SK-N-MC (cell line): ENCODE measurements at regions not wholly inside any gene's neighbourhood (a gene's known extent, or its start where the extent isn't known, plus 50 kb on each side); places are given as distances from the start of the nearest gene placed in this dataset.
A peak's percentile ranks its signal among the peaks of the same experiment; 100 is the strongest.

Experiments used
- DNase-seq: peaks from one replicate; pipeline ENCODE4 v3.0.0-alpha.2; 2011; ENCODE audit warnings: low read depth, low spot score
- H3K27ac ChIP-seq: fragments of 200-600 bp; sonication (generic); 2 replicates; pipeline ENCODE4 v1.5.1; 2016; ENCODE audit warnings: mixed run types
- H3K36me3 ChIP-seq: fragments of 200-600 bp; sonication (generic); 2 replicates; pipeline ENCODE4 v1.6.1; 2017; ENCODE audit warnings: antibody characterized with exemption, low read length, mixed read lengths; ENCODE audit not compliant: insufficient read depth
- H3K4me3 ChIP-seq: fragments of 200-600 bp; sonication (generic); 2 replicates; pipeline ENCODE4 v1.5.1; 2016
- H3K9ac ChIP-seq: fragments of 200-600 bp; sonication (generic); 2 replicates; pipeline ENCODE4 v1.8.0; 2017; ENCODE audit warnings: mixed run types, mixed read lengths; ENCODE audit not compliant: insufficient read length
- H3K9me3 ChIP-seq: fragments of 200-600 bp; sonication (generic); 2 replicates; pipeline ENCODE4 v1.6.1; 2017; ENCODE audit warnings: low read depth, mild to moderate bottlenecking, antibody characterized with exemption, low read length, moderate library complexity, mixed read lengths
- EZH2 ChIP-seq: fragments of 200-600 bp; sonication (generic); IDR thresholded peaks from one replicate; pipeline ENCODE4 v1.6.1; 2017; ENCODE audit warnings: antibody characterized with exemption
- FOXP2 ChIP-seq: optimal IDR thresholded peaks from 2 replicates; pipeline ENCODE3; 2011; ENCODE audit warnings: mild to moderate bottlenecking, moderate library complexity; ENCODE audit not compliant: insufficient read depth; ENCODE audit errors: extremely low read length, control extremely low read depth
- POLR2AphosphoS5 ChIP-seq: IDR thresholded peaks from 2 replicates; pipeline ENCODE4 v1.6.1; 2012; ENCODE audit warnings: mild to moderate bottlenecking, low read depth, low read length, borderline replicate concordance

DNA sequence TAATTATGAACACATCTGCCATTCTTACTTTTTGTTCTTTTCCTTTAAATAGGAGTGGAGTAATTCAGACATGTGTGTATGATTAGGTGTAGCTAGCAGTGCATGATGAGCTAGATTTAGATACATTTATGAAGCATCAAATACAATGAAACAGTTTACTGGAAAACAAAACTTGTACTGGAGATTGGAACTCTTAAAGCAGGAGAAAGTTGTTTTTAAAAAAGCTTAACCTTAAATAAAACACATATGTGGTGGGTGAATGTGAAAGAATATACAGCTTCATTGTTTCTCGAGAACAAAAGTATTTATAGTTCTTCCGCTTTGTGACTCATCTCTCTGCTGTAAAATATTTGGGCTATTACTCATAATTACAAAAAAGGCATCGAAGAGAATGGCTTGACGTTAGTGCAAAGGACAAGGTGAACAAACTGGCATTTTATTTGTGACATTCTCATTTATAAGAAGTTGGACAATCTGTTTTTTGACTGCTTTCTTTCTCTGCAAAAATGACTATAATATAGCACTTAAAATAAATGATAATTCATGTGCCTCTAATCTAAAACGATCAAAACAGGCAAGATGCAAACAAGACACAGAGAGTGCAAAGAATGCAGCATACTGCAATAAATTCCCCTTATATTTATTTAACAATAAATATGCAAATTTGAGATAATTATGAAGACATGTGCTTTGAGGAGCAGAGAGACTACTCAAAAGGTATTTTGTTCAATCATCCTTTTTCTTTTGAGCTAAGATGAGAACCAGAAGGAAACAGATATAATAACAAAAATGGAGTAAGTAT lies 478.8 kb downstream of the CETN3 start:
- no peaks in the 10 kb centered on the region for H3K36me3 ChIP-seq
- no peaks in the 10 kb centered on the region for H3K9me3 ChIP-seq
- DNase-seq, result no peak
- no peak overlapping the region for H3K9ac ChIP-seq
- peak overlapping the region; percentile 3; the same call in 1 of the 2 replicates for H3K4me3 ChIP-seq
- H3K27ac ChIP-seq, result no peak overlapping the region
- TF ChIP-seq EZH2, result no peak
- no peak for TF ChIP-seq POLR2AphosphoS5
- no peak for TF ChIP-seq FOXP2

DNA sequence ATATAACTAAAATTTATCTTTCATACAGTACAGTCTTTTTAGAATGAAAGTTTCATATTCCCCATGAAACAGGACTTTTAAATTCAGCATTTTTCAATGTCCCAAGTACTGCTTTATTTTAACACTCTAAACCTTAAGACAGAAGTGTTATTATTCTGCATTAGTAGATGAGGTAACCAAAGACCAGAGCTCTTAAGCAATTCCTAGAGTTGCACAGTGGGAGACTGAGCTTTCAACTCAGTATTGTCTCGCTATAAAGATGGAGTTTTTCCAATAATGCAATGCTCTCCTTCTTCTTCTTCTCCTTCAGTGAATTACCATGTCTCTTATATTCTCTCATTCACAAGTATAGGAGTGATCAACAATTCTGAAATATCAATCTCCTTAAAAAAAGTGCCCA lies 479.7 kb downstream of the CETN3 start:
- Histone ChIP-seq H3K27ac (no peak overlapping the region), H3K9me3 (no peaks in the 10 kb centered on the region), H3K9ac (no peak overlapping the region), H3K4me3 (no peak overlapping the region), H3K36me3 (no peaks in the 10 kb centered on the region)
- peak; percentile 5 for DNase-seq
- TF ChIP-seq FOXP2 (no peak), EZH2 (no peak), POLR2AphosphoS5 (no peak)

DNA sequence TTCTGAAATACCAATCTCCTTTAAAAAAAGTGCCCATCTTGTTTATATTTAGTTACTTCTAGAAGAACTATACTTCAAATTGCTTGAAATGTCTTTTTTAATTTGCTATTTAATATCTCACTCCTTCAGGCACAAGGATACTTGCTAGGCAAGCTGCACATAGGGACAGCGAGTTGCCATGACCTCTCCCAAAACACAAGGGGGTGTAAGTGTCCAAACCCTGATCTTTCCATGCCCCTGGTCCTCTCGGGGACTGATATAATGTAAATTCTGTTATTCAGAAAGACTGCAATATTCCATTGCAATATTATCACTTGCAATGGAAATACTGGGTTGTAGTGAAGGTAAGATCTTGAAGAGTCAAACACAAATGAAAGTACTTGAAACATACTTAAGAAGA lies 480.4 kb downstream of the CETN3 start:
- no peaks in the 10 kb centered on the region for H3K36me3 ChIP-seq

GRCh38 chr5:89922161-89922560 lies 487.4 kb downstream of the CETN3 start:
- DNase-seq, result no peak
- no peak overlapping the region for H3K9ac ChIP-seq
- H3K4me3 ChIP-seq, result no peak overlapping the region
- no peaks in the 10 kb centered on the region for H3K36me3 ChIP-seq
- no peak for TF ChIP-seq POLR2AphosphoS5
- no peak for TF ChIP-seq FOXP2
- TF ChIP-seq EZH2, result no peak
- H3K27ac ChIP-seq, result no peak overlapping the region
- H3K9me3 ChIP-seq, result no peaks in the 10 kb centered on the region

More for the DNA sequence above, 480.4 kb downstream of the CETN3 start:
- Histone ChIP-seq H3K9ac (no peak overlapping the region), H3K9me3 (no peaks in the 10 kb centered on the region), H3K4me3 (no peak overlapping the region), H3K27ac (no peak overlapping the region)
- DNase-seq, result no peak
- TF ChIP-seq EZH2, result no peak
- no peak for TF ChIP-seq POLR2AphosphoS5
- TF ChIP-seq FOXP2, result no peak

DNA sequence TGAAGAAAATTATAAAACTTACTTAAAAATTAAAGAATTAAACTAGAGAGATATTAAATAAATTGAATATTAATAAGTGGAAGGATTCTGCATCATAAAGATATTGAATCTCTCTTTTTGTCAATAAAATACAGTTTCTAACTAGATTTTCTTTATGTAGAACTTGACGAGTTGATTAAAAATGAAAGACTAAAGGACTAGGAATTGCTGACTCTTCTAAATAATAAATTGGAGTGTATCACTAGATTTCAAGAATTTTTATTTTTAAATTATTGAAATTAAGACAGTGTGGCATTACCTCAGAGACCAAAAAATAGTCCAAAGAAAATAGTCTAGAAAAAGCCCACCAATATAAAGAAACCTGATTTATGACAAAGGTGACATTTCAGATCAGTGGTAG lies 492.4 kb downstream of the CETN3 start:
- no peaks in the 10 kb centered on the region for H3K36me3 ChIP-seq

DNA sequence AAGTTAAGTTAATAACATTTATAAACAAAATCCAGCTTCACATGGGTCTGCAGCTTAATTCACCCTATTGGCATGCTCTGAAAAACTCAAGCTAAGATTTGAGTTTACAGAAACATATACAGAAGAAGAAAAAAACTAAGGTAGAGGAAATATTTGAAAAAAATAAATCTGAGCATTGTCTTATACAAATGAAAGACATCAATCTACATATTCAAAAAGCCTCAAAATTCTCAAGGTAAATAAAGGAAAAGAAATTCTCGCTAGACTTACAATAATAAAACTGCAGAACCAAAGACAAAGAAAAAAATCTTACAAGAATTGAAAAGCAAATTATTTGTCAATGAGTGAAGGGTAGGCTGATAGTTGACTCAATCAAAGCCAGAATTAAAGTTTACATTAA lies 493.4 kb downstream of the CETN3 start:
- no peak overlapping the region for H3K4me3 ChIP-seq
- no peaks in the 10 kb centered on the region for H3K36me3 ChIP-seq
- H3K9ac ChIP-seq, result no peak overlapping the region
- TF ChIP-seq POLR2AphosphoS5, result no peak
- no peak for TF ChIP-seq EZH2
- TF ChIP-seq FOXP2, result no peak
- no peak overlapping the region for H3K27ac ChIP-seq
- no peak for DNase-seq
- peaks cover 4% of the 10 kb centered on the region; the same call in 1 of the 2 replicates for H3K9me3 ChIP-seq

More for the DNA sequence above, 492.4 kb downstream of the CETN3 start:
- Histone ChIP-seq H3K9me3 (peaks cover 4% of the 10 kb centered on the region; the same call in 1 of the 2 replicates), H3K9ac (no peak overlapping the region), H3K4me3 (no peak overlapping the region), H3K27ac (no peak overlapping the region)
- TF ChIP-seq EZH2, result no peak
- no peak for TF ChIP-seq FOXP2
- no peak for TF ChIP-seq POLR2AphosphoS5
- DNase-seq, result no peak

DNA sequence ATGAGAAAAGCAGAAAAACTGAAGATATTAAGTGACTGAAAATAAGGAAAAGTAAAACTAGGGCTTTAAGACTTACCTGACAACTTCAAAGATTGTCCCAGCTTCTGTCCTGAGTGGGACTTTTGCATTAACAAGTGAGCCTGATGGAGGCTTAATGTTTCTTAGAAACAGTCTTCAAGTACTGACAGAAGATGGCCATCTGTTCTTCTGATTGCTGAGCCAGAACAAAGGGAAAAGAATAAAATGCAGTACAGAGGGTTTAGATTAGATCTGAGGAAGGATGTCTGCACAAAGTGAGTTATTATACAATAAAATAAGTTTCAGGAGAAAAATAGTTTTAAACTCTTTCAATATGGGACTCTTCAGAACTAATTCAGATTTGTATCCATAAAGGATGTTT lies 500.7 kb downstream of the CETN3 start:
- no peak overlapping the region for H3K27ac ChIP-seq
- no peaks in the 10 kb centered on the region for H3K9me3 ChIP-seq
- H3K36me3 ChIP-seq, result no peaks in the 10 kb centered on the region
- no peak for DNase-seq
- TF ChIP-seq FOXP2 (no peak), EZH2 (no peak), POLR2AphosphoS5 (no peak)
- no peak overlapping the region for H3K9ac ChIP-seq
- H3K4me3 ChIP-seq, result no peak overlapping the region

DNA sequence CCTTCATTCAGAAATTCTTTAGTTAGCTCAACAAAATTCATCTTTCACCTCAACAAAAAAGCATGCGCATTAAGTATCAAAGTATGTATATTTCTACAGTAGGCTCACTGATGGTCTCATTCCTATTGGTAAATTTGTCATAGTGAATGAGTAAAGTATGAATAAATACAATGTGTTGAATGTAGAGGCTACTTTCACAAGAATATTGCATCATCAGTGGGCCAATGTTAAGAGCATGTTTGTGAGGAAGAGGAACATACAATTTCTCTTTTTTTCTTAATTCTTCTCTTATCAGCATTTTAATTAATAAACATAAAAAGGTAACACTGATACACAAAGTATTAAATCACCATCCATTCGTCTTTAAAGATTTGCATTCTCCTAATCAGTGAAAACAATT lies 505.1 kb downstream of the CETN3 start:
- no peak for DNase-seq
- H3K9ac ChIP-seq, result no peak overlapping the region
- no peaks in the 10 kb centered on the region for H3K9me3 ChIP-seq
- TF ChIP-seq EZH2 (no peak), FOXP2 (no peak), POLR2AphosphoS5 (no peak)
- H3K4me3 ChIP-seq, result no peak overlapping the region
- no peak overlapping the region for H3K27ac ChIP-seq
- no peaks in the 10 kb centered on the region for H3K36me3 ChIP-seq

- Histone ChIP-seq H3K9me3 (no peaks in the 10 kb centered on the region; the same call in 1 of the 2 replicates), H3K9ac (no peak overlapping the region), H3K4me3 (no peak overlapping the region), H3K27ac (no peak overlapping the region), H3K36me3 (no peaks in the 10 kb centered on the region)
- DNase-seq, result no peak
- TF ChIP-seq FOXP2 (no peak), POLR2AphosphoS5 (no peak), EZH2 (no peak)
These were observed 507.6 kb downstream of the CETN3 start for GRCh38 chr5:89901983-89902382.
